Kidney tubule cell (primary cell): ENCODE measurements at regions not wholly inside any gene's neighbourhood (a gene's known extent, or its start where the extent isn't known, plus 50 kb on each side); places are given as distances from the start of the nearest gene placed in this dataset.
A peak's percentile ranks its signal among the peaks of the same experiment; 100 is the strongest.

Experiments
- DNase-seq: peaks from one replicate; pipeline ENCODE4 v3.0.0-alpha.2; 2018; ENCODE audit warnings: low spot score

DNA sequence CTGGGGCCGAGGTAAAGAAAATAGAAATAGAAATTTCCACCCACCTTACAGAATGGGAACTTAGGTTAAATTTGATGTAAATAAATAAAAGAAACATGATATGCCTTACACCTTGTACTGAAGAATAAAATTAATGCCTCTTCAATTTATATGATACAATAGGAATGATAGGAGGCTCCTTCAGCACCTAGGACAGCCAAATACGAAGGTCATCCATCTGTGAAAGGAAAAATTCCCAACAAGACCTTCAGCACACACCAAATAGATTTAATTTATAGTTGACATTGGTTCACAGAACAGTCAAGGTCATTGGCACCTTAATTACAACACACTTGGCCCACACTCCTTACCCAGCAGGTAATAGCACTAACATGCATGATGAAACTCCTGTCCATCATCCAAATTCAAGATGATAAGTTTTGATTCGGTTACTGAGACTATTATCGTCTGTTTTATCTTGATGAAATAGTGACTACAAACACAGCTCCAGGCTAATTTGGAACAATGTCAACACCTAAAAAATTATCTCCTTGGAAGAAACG, 250.9 kb downstream of the SNX13 start:
- no peak for DNase-seq

DNA sequence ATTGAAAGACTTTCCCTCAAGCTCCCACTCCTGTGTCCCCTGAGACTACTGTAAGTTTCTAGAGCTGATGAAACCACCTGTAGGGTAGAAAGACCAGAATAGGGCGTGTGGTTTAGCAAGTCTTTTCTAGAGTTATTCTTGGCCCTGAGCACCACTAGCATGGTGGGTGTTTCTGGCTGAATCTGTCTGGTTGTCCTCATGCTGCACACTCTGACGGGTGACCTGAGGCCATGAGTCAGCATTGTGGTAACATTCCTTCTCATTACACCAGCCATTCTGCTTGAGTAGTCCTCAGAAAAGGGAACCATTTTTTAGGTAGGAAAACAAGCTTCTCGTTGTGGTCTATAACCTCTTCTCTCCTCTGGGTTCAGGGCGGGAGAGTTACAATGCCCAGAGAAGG, 250.3 kb downstream of the SNX13 start:
- peak; percentile 91 for DNase-seq

DNA sequence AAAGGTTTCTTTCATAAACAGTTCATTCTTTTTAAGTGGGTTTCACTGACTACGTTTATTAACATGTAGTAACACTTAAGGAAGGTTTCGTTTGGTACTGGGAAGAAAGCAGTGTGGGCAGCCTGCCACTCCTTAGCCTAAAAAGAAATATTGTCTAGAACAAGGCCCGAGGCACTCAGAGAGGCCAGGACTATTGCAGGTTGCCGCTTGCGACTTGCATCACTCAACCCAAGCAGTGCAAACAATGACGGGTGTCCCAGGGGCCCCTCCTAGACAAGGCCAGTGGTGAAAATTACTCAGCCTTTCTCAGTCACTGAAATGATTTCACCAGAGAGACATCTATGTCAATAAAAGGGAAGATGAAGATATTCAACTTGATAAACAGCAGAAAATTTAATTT, 243.9 kb downstream of the SNX13 start:
- DNase-seq = peak; percentile 60

DNA sequence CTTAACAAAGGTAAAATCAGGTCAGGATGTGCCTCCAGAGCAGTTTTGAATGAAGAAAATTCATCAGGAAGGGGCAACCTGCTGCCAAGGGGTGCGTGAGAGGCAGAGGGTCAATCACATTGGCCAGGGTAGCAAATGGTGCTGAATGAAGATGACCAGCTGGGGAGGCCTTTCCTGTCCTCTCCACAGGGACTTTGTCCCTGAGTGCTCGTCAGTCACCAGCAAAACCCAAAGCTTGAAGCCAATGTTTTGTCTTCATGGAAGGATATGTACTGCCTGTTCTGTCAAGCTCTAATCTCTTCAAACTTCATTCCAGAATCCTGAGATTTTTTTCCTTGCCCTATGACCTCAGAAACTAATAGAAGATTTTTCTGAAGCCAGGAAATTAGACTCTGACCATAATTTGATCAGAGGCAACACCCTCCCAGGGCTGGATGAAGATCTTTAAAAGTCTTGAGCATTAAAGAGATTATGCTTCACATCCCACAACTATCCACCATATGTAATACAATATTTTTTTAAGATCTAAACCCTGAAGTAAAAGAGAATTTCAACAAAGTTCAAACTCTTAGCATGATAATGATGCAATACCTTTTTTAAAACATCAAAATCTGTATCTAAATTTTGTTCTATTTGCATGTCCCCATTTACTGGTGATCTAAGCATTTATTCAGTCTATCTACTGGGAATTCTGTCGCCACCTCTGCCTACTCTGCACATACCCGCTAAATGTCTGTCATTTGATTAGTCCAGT, 243.0 kb downstream of the SNX13 start:
- DNase-seq = no peak

DNA sequence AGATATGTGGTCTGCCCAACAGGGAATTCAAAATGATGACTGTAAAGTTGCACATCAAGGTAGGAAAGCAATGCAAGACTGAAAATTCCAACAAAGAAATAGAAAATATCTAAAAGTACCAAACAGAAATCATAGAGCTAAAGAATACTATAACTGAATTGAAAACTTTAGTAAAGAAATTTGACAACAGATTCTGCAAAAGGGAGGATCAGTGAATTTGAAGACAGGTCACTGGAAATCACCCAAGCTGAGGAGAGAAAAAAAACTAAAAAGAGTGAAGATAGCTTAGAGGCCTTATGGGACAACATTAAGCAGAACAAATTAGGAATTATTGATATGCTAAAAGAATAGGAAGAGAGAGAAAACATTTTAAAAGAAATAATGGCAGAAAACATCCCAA, 240.6 kb downstream of the SNX13 start:
- no peak for DNase-seq

DNA sequence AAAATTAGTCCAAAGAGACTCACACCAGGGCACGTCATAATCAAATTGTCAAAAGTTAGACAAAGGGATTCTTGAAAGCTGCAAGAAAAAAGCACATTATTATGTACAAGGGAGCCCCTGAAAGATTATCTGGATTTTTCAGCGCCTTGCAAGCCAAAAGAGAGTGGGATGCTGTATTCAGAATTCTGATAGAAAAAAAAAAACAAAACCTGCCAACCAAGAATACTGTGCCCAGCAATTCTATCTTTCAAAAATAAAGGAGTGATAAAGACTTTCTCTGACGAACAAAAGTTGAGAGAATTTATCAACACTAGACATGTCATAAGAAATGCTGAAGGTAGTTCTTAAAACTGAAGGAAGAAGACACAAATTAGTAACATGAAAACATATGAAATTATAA, 240.2 kb downstream of the SNX13 start:
- no peak for DNase-seq

DNA sequence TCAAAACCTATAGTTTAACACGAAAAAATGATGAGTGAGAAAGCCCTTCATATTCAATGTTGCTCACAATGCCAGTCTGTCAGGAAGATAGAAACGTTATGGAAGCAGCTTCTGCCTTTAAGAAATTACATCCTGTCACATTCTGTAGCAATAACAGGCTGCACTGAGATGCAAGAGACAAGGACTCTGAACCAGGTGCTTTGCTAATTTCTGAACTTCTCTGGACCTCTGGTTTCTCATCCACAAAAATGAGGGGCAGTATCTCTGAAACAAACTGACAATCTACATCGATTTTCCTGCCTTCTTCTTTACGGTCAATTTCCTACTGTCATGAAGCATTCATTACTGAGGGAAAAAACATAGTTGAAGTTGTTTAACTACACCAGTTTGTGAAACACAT, 234.0 kb downstream of the SNX13 start:
- no peak for DNase-seq

DNA sequence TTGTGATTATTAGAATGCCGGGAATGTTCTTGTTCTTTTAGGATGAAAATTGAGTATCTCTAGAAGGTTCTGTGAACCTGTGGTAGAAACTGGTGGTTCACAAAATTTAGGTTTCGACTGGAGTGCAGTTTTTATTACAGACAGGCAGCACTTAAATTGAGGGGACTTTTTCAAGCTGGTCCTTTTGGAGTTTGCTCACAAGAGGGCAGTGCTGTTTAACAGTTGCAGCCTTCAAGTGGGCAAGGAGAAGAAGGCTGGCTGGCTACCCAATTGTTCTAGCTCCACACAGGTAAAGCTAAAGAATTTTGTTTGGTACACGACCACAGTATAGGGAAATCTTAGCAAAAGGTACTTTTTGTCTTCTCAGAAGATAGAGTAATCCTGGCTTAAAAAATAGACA, 233.6 kb downstream of the SNX13 start:
- peak; percentile 72 for DNase-seq

DNA sequence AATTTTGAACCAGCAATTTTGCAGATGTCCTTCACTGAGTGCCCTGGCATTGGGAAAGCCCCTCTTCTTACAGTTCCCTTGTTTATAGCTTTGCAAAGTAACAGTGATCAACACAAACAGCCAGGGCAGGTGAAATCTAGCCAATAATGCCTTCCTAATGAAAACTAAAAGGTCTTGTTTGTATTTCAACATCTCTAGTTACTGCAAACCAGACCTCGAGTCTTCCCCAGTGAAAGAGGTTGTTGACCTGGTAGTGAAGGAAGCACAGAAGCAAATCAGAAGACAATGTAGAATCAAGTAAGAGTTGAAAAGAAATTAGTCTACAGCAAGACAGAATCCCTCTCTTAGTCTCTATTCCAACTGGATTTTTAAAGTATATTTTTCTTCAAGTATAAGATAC, 231.2 kb downstream of the SNX13 start:
- DNase-seq = no peak

DNA sequence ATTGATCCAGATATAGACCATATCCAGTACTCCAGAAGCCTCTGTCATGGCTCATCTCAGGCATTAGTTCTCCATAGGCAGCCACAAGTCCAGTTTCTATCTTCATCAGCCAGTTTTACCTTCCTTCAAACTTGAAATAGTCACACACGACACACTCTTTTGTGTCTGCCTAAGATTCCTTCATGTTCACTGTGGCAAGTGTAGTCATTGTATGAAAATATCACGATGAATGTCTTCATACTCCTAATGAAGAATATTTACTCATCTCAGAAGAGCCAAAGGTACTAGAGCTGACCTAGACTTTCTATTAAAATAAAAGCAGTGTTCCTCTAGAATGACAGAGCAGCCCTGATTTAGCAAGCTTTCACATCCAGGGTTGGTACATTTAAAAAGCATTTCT, 230.7 kb downstream of the SNX13 start:
- DNase-seq = no peak

DNA sequence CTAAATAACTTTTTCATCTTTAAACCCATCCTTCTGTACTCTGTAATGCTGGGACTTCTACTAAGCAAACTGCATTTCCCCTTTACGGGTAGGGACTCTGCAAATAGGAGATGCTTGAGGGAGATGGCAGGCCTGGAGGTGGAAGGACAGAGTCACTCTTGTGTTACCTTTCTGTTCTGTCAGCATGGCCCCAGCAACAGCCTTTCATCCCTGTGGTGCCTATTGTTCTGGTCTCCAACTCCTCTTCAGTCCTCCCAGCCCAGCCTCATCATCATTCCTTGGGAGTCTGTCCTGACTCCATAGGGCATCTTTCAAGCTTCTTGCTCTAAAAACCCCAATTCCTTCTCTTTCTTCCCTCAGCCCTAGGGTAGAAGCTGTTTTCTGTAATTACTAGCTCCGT, 230.0 kb downstream of the SNX13 start:
- DNase-seq = no peak

DNA sequence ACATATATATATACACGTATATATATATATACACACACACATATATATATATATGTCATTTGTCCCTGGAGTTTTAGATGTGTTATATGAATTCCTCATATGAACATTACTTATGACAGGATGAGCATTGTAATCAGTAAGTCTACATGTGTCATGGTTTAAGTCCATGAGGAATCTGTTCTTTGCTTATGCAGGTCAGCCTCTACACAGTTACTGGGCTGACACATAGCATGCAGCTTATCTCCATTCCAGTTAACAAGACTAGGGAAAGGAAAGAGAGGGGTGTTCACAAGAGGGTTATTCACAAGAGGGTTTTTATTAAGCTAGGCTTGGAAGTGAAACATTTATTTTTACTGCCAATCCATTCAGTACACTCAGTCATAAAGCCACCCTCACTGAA, 226.7 kb downstream of the SNX13 start:
- DNase-seq = no peak

DNA sequence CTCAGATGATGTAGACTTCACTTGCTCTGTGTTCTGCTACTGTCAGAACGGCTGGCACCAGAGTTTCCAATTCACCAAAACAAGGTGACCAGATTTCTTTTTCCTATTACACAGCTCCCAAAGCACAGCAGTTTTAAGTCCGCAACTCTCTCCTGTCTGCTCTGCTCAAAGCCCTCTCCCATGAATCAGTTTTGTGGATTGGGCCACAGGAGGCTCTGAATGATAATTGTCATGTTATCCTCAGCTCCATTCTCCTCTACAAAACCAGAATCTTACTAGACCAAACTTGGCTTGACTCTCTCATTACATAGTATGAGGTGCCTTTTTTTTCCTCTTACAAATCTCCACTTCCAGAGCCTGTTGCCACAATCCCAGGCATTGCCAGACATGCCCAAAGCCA, 223.5 kb downstream of the SNX13 start:
- DNase-seq = no peak

DNA sequence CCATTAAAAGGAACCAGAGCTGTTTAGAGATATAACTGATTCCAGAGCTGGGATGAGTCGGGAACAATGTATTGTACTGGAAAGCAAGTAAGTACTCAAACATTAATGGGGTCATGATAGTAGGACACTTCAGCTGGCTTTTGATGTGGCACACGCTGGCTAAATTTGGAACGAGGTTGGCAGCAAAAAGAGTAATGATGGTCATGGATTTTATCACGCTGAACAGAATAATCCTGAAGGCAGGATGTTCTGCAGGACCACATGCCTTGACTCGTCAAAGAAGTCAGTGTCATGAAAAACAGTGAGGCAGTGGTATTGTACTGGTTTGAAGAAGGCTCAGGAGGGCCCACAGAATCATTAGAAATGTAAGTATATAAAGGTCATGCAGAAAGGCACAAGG, 220.3 kb downstream of the SNX13 start:
- DNase-seq = no peak

DNA sequence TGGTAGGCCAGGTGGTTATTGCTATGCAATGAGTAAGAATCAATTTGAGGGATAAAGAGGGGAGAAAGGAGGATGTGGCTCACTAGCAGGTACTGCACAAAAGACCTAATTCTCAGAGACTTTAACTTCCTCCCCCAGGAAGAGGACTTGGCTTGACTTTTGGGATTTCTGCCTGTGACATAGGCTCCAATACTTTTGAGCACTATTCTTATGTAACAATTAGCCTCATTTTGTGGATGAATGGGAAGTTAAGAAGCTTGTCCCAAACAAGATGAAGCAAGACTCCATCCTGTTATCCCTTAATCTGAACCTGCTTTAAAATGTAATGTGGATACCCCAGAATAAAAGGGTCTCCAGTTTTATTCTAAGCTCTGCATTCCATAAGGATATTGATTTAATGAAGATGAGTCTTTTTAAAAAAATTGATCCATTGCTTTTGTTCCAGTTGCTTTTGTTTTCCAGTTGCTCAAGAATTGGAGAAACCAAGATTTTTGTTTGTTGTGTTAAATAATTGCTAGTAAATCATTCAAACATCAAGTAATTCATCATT, 218.5 kb downstream of the SNX13 start:
- no peak for DNase-seq

DNA sequence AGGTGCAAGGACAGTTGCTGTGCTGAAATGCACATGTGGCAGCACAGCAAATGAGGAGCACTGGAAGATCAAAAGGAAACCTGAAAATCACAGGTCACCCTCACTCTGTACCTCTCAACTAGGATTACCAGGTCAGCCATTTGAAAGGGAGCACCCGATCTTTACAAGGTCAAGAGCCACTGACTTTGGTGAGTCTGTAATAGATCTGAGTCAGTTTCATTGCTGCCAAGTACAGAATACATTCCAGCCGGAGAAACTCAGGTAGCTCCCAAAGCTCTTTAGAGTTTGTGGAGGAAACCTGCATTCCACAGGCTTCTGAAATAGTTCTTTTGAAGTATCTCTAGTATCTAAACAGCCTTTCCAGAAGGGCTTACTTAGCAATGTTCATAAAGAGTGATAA, 217.5 kb downstream of the SNX13 start:
- no peak for DNase-seq

DNA sequence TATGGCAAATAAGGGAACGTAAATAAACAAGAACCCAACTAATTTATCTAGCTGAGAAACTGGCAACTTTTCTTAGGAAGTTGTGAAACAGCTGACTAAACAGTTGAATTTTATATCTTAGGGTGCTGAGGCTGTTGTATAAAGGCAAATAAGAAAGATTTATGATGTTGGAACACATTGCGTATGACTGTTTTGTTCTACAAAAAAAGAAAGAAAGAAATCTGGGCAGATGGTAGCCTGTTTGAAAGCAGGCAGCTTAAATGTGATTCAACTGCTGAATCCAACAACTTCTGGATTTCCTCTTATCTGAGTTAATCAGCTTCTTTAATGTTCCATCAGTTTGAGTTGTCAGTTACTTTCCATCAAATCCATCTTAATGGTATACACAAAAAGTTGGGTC, 214.5 kb downstream of the SNX13 start:
- DNase-seq = no peak

DNA sequence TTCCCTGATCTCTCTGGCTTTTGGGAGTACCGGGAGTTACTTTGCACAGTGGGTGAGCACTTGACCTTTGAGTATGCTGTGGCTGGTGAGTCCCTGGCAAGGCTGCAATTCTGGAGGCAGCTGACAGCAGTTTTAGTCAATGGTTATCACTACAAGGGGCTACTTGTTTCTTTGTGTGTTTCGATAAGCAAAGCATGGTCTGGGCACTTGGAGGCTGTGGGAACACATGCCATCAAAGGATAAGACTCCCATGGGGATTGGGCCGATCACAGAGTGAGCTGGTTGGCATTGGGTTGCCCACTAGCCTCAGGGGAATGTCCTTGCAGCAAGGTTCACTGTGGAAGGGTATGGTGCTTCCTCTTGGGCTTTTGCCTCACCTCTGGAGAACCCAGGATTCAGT, 208.2 kb downstream of the SNX13 start:
- no peak for DNase-seq
